ENCODE measurements at regions not wholly inside any gene's neighbourhood (a gene's known extent, or its start where the extent isn't known, plus 50 kb on each side); places are given as distances from the start of the nearest gene placed in this dataset.

DNA sequence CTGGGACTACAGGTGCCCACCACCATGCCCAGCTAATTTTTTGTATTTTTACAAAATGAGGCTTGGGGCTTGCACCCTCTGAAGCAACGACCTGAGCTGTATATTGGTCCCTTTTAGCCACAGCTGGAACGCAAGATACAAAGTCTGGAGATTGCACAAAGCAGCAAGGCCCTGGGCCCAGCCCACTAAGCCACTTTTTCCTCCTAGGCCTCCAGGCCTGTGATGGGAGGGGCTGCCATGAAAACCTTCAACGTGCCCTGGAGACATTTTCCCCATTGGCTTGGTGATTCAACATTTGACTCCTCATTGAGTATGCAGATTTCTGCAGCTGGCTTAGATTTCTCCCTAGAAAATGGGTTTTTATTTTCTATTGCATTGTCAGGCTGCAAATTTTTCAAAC is 69.2 kb downstream of the CYB561 start:
- TF ChIP-seq POLR2AphosphoS5 (IDR thresholded peaks at IDR 0.05; ENCODE audit: borderline replicate concordance, low read depth, low read length) (no peak), EZH2 (IDR thresholded peaks at IDR 0.05) (no peak), FOXP2 (optimal IDR thresholded peaks at IDR 0.05; ENCODE audit: control extremely low read depth, extremely low read length, insufficient read depth) (no peak)
